GM23338 (cell line): ENCODE measurements at regions not wholly inside any gene's neighbourhood (a gene's known extent, or its start where the extent isn't known, plus 50 kb on each side); places are given as distances from the start of the nearest gene placed in this dataset.

Experiments
- ATAC-seq: fragments of 200-7000 bp; cut with Tn5 transposase; 3 replicates; pipeline ENCODE4 v1.9.1; 2020
- DNase-seq: peaks from one replicate; pipeline ENCODE4 v3.0.0-alpha.2; 2015; ENCODE audit warnings: low spot score
- H2AFZ ChIP-seq: fragments of 200-600 bp; sonication (generic); 2 replicates; pipeline ENCODE4 v1.8.0; 2016; ENCODE audit warnings: antibody characterized with exemption, mild to moderate bottlenecking, moderate library complexity
- H3F3A ChIP-seq: fragments of 200-600 bp; sonication (generic); replicated peaks from 2 replicates; pipeline ENCODE4 v1.8.0; 2017; ENCODE audit warnings: antibody characterized with exemption, mixed run types, low read depth
- H3K27ac ChIP-seq: fragments of 200-600 bp; sonication (generic); 2 replicates; pipeline ENCODE4 v1.6.1; 2016; ENCODE audit warnings: low read depth
- H3K27me3 ChIP-seq: fragments of 200-600 bp; sonication (generic); 2 replicates; pipeline ENCODE4 v1.8.0; 2016; ENCODE audit warnings: mild to moderate bottlenecking, mixed run types, moderate library complexity; ENCODE audit not compliant: insufficient read depth
- H3K36me3 ChIP-seq: fragments of 200-600 bp; sonication (generic); 2 replicates; pipeline ENCODE4 v1.8.0; 2016; ENCODE audit warnings: mild to moderate bottlenecking; ENCODE audit not compliant: insufficient read depth
- H3K4me1 ChIP-seq: fragments of 200-600 bp; sonication (generic); 2 replicates; pipeline ENCODE4 v1.8.0; 2016; ENCODE audit warnings: mild to moderate bottlenecking, moderate library complexity; ENCODE audit not compliant: insufficient read depth
- H3K4me2 ChIP-seq: fragments of 200-600 bp; sonication (generic); 2 replicates; pipeline ENCODE4 v1.7.1; 2017; ENCODE audit warnings: mixed run types
- H3K4me3 ChIP-seq: fragments of 200-600 bp; sonication (generic); 2 replicates; pipeline ENCODE4 v1.6.1; 2016; ENCODE audit warnings: mixed run types
- H3K79me2 ChIP-seq: fragments of 200-600 bp; sonication (generic); replicated peaks from 2 replicates; pipeline ENCODE4 v1.8.0; 2017; ENCODE audit warnings: mild to moderate bottlenecking; ENCODE audit not compliant: insufficient read depth
- H3K9me2 ChIP-seq: fragments of 200-600 bp; sonication (generic); 2 replicates; pipeline ENCODE4 v1.8.0; 2017; ENCODE audit not compliant: insufficient read depth
- H4K20me1 ChIP-seq: fragments of 200-600 bp; sonication (generic); replicated peaks from 2 replicates; pipeline ENCODE4 v1.8.0; 2017; ENCODE audit warnings: mild to moderate bottlenecking; ENCODE audit not compliant: insufficient read depth
- H3K27ac Mint-ChIP-seq: 2 replicates; pipeline ENCODE4 v1.8.0; 2020; ENCODE audit warnings: inconsistent platforms, mild to moderate bottlenecking, moderate library complexity, mixed read lengths
- H3K27me3 Mint-ChIP-seq: 3 replicates; pipeline ENCODE4 v1.8.0; 2022; ENCODE audit warnings: low read depth, mild to moderate bottlenecking, moderate library complexity, mixed read lengths, inconsistent platforms; ENCODE audit not compliant: insufficient read depth, poor library complexity
- H3K36me3 Mint-ChIP-seq: 3 replicates; pipeline ENCODE4 v1.8.0; 2021; ENCODE audit warnings: low read depth, mild to moderate bottlenecking, inconsistent platforms, moderate library complexity, mixed read lengths
- H3K4me1 Mint-ChIP-seq: 3 replicates; pipeline ENCODE4 v1.8.0; 2020; ENCODE audit warnings: mild to moderate bottlenecking, inconsistent platforms, mixed read lengths
- H3K4me3 Mint-ChIP-seq: 3 replicates; pipeline ENCODE4 v1.8.0; 2021; ENCODE audit warnings: moderate library complexity, mild to moderate bottlenecking, inconsistent platforms, mixed read lengths
- H3K9me3 Mint-ChIP-seq: 3 replicates; pipeline ENCODE4 v1.8.0; 2020; ENCODE audit warnings: moderate library complexity, mild to moderate bottlenecking, inconsistent platforms, mixed read lengths
- CREB1 ChIP-seq: fragments of 250-450 bp; sonication (Bioruptor Pico); IDR thresholded peaks from 2 replicates; pipeline ENCODE4 v1.5.0; 2020; ENCODE audit warnings: low read depth, mild to moderate bottlenecking, moderate library complexity
- ETS1 ChIP-seq: IDR thresholded peaks from 2 replicates; pipeline ENCODE4 v1.6.1; 2016; ENCODE audit warnings: antibody characterized with exemption
- EZH2 ChIP-seq: fragments of 200-600 bp; sonication (generic); IDR thresholded peaks from one replicate; pipeline ENCODE4 v1.8.0; 2017; ENCODE audit warnings: antibody characterized with exemption, mild to moderate bottlenecking, low read depth; ENCODE audit not compliant: unreplicated experiment
- JUNB ChIP-seq: IDR thresholded peaks from one replicate; pipeline ENCODE4 v1.6.1; 2016; ENCODE audit warnings: antibody characterized with exemption; ENCODE audit not compliant: unreplicated experiment
- NANOG ChIP-seq: IDR thresholded peaks from 2 replicates; pipeline ENCODE4 v1.6.1; 2016; ENCODE audit warnings: antibody characterized with exemption, borderline replicate concordance
- POLR2AphosphoS5 ChIP-seq: IDR thresholded peaks from 2 replicates; pipeline ENCODE4 v1.6.1; 2016; ENCODE audit warnings: antibody characterized with exemption, low read depth
- STAT1 ChIP-seq: IDR thresholded peaks from one replicate; pipeline ENCODE4 v1.6.1; 2016; ENCODE audit warnings: antibody characterized with exemption; ENCODE audit not compliant: unreplicated experiment
- ZNF331 ChIP-seq: fragments of 250-450 bp; sonication (Bioruptor Pico); IDR thresholded peaks from 2 replicates; pipeline ENCODE4 v1.5.0; 2020; ENCODE audit warnings: low read depth, mild to moderate bottlenecking, moderate library complexity
- TF ChIP-seq, protein P1 (sequence below), 2 experiments: fragments of 200-600 bp in 1 of 2; sonication (generic) in 1 of 2; conservative IDR thresholded peaks; 2 replicates each; pipeline versions ENCODE4 v1.5.1 to v1.6.1; 2016 to 2017; ENCODE audit warnings: antibody characterized with exemption in 2 of 2, low read depth in 2 of 2, mild to moderate bottlenecking in 2 of 2, moderate library complexity in 1 of 2
- TF ChIP-seq, protein P2 (sequence below): IDR thresholded peaks from one replicate; pipeline ENCODE4 v1.6.1; 2018; ENCODE audit warnings: antibody characterized with exemption; ENCODE audit not compliant: unreplicated experiment
- TF ChIP-seq, protein P3 (sequence below): fragments of 250-450 bp; sonication (Bioruptor Pico); IDR thresholded peaks from 2 replicates; pipeline ENCODE4 v1.5.0; 2020; ENCODE audit warnings: mild to moderate bottlenecking, moderate library complexity

GRCh38 chr15:97838606-97839210 is 121.8 kb upstream of the ARRDC4 start (continued):
- TF ChIP-seq, protein P1, sequence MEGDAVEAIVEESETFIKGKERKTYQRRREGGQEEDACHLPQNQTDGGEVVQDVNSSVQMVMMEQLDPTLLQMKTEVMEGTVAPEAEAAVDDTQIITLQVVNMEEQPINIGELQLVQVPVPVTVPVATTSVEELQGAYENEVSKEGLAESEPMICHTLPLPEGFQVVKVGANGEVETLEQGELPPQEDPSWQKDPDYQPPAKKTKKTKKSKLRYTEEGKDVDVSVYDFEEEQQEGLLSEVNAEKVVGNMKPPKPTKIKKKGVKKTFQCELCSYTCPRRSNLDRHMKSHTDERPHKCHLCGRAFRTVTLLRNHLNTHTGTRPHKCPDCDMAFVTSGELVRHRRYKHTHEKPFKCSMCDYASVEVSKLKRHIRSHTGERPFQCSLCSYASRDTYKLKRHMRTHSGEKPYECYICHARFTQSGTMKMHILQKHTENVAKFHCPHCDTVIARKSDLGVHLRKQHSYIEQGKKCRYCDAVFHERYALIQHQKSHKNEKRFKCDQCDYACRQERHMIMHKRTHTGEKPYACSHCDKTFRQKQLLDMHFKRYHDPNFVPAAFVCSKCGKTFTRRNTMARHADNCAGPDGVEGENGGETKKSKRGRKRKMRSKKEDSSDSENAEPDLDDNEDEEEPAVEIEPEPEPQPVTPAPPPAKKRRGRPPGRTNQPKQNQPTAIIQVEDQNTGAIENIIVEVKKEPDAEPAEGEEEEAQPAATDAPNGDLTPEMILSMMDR (conservative IDR thresholded peaks at IDR 0.05; ENCODE audit: low read depth in 2 of 2), result no peak
- no peak for TF ChIP-seq ETS1
- no peak for TF ChIP-seq POLR2AphosphoS5
- TF ChIP-seq, protein P2, sequence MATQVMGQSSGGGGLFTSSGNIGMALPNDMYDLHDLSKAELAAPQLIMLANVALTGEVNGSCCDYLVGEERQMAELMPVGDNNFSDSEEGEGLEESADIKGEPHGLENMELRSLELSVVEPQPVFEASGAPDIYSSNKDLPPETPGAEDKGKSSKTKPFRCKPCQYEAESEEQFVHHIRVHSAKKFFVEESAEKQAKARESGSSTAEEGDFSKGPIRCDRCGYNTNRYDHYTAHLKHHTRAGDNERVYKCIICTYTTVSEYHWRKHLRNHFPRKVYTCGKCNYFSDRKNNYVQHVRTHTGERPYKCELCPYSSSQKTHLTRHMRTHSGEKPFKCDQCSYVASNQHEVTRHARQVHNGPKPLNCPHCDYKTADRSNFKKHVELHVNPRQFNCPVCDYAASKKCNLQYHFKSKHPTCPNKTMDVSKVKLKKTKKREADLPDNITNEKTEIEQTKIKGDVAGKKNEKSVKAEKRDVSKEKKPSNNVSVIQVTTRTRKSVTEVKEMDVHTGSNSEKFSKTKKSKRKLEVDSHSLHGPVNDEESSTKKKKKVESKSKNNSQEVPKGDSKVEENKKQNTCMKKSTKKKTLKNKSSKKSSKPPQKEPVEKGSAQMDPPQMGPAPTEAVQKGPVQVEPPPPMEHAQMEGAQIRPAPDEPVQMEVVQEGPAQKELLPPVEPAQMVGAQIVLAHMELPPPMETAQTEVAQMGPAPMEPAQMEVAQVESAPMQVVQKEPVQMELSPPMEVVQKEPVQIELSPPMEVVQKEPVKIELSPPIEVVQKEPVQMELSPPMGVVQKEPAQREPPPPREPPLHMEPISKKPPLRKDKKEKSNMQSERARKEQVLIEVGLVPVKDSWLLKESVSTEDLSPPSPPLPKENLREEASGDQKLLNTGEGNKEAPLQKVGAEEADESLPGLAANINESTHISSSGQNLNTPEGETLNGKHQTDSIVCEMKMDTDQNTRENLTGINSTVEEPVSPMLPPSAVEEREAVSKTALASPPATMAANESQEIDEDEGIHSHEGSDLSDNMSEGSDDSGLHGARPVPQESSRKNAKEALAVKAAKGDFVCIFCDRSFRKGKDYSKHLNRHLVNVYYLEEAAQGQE, result no peak
- no peak for TF ChIP-seq CREB1 (CRISPR knock-in tag)

GRCh38 chr15:97840501-97840900 is 120.0 kb upstream of the ARRDC4 start:
- Histone ChIP-seq H3F3A (no peaks in the 10 kb centered on the region), H3K27me3 (no peaks in the 10 kb centered on the region), H2AFZ (no peak overlapping the region), H3K27ac (no peak overlapping the region), H3K4me3 (no peak overlapping the region), H3K4me2 (no peak overlapping the region), H3K4me1 (no peaks in the 10 kb centered on the region), H3K79me2 (no peaks in the 10 kb centered on the region), H4K20me1 (no peaks in the 10 kb centered on the region), H3K9me2 (no peaks in the 10 kb centered on the region), H3K36me3 (no peaks in the 10 kb centered on the region)
- ATAC-seq, result no peak
- no peak overlapping the region for H3K4me3 Mint-ChIP-seq
- H3K4me1 Mint-ChIP-seq, result no peaks in the 10 kb centered on the region
- H3K36me3 Mint-ChIP-seq, result no peaks in the 10 kb centered on the region
- DNase-seq, result no peak
- H3K9me3 Mint-ChIP-seq, result no peaks in the 10 kb centered on the region
- H3K27ac Mint-ChIP-seq, result no peak overlapping the region
- no peaks in the 10 kb centered on the region for H3K27me3 Mint-ChIP-seq
- no peak for TF ChIP-seq ZNF331 (CRISPR knock-in tag)
- TF ChIP-seq EZH2, result no peak
- no peak for TF ChIP-seq NANOG
- no peak for TF ChIP-seq STAT1
- TF ChIP-seq, protein P3, sequence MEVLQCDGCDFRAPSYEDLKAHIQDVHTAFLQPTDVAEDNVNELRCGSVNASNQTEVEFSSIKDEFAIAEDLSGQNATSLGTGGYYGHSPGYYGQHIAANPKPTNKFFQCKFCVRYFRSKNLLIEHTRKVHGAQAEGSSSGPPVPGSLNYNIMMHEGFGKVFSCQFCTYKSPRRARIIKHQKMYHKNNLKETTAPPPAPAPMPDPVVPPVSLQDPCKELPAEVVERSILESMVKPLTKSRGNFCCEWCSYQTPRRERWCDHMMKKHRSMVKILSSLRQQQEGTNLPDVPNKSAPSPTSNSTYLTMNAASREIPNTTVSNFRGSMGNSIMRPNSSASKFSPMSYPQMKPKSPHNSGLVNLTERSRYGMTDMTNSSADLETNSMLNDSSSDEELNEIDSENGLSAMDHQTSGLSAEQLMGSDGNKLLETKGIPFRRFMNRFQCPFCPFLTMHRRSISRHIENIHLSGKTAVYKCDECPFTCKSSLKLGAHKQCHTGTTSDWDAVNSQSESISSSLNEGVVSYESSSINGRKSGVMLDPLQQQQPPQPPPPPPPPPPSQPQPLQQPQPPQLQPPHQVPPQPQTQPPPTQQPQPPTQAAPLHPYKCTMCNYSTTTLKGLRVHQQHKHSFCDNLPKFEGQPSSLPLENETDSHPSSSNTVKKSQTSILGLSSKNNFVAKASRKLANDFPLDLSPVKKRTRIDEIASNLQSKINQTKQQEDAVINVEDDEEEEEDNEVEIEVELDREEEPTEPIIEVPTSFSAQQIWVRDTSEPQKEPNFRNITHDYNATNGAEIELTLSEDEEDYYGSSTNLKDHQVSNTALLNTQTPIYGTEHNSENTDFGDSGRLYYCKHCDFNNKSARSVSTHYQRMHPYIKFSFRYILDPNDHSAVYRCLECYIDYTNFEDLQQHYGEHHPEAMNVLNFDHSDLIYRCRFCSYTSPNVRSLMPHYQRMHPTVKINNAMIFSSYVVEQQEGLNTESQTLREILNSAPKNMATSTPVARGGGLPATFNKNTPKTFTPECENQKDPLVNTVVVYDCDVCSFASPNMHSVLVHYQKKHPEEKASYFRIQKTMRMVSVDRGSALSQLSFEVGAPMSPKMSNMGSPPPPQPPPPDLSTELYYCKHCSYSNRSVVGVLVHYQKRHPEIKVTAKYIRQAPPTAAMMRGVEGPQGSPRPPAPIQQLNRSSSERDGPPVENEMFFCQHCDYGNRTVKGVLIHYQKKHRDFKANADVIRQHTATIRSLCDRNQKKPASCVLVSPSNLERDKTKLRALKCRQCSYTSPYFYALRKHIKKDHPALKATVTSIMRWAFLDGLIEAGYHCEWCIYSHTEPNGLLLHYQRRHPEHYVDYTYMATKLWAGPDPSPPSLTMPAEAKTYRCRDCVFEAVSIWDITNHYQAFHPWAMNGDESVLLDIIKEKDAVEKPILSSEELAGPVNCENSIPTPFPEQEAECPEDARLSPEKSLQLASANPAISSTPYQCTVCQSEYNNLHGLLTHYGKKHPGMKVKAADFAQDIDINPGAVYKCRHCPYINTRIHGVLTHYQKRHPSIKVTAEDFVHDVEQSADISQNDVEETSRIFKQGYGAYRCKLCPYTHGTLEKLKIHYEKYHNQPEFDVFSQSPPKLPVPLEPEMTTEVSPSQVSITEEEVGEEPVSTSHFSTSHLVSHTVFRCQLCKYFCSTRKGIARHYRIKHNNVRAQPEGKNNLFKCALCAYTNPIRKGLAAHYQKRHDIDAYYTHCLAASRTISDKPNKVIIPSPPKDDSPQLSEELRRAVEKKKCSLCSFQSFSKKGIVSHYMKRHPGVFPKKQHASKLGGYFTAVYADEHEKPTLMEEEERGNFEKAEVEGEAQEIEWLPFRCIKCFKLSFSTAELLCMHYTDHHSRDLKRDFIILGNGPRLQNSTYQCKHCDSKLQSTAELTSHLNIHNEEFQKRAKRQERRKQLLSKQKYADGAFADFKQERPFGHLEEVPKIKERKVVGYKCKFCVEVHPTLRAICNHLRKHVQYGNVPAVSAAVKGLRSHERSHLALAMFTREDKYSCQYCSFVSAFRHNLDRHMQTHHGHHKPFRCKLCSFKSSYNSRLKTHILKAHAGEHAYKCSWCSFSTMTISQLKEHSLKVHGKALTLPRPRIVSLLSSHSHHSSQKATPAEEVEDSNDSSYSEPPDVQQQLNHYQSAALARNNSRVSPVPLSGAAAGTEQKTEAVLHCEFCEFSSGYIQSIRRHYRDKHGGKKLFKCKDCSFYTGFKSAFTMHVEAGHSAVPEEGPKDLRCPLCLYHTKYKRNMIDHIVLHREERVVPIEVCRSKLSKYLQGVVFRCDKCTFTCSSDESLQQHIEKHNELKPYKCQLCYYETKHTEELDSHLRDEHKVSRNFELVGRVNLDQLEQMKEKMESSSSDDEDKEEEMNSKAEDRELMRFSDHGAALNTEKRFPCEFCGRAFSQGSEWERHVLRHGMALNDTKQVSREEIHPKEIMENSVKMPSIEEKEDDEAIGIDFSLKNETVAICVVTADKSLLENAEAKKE, result no peak
- TF ChIP-seq JUNB, result no peak
- no peak for TF ChIP-seq CREB1 (CRISPR knock-in tag)
- no peak for TF ChIP-seq ETS1
